ENCODE measurements at regions not wholly inside any gene's neighbourhood (a gene's known extent, or its start where the extent isn't known, plus 50 kb on each side); places are given as distances from the start of the nearest gene placed in this dataset.

DNA sequence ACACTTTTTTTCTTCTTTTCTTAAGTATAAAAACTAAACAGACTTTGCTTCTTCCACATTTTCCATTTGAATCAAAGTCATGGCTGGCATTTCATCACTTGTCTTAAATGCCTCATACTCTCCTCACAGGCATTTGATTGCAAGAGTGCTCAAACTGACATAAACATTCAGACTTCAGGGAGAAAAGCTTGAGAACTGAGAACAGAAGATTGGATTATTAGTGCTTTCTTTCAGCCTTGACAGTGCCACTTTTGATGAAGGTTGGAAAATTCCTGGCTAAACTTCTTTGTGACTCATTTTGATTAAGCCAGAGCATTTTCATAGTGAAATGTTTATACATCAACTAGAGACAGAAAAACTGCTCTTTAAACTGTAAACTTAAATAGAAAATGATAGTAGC, 544.4 kb downstream of the DIPK2A start:
- H3K27ac Mint-ChIP-seq = no peak overlapping the region
- POLR2A ChIA-PET = no interaction called here
- H3K27ac ChIP-seq (ENCODE audit: low read depth, low read length) = no peak overlapping the region
- H3K27me3 ChIP-seq (ENCODE audit: insufficient read depth, low read length, poor library complexity, severe bottlenecking) = no peaks in the 10 kb centered on the region
- H3K4me3 Mint-ChIP-seq = no peak overlapping the region
- H3K4me3 ChIP-seq (ENCODE audit: low read length) = no peak overlapping the region
- no peaks in the 10 kb centered on the region for H3K4me1 Mint-ChIP-seq
- H3K36me3 Mint-ChIP-seq = no peaks in the 10 kb centered on the region
- no peaks in the 10 kb centered on the region for H3K4me1 ChIP-seq (ENCODE audit: insufficient read depth, low read length)
- H3K9me3 ChIP-seq (ENCODE audit: low read length) = no peaks in the 10 kb centered on the region
- no peaks in the 10 kb centered on the region for H3K36me3 ChIP-seq (ENCODE audit: insufficient read depth, low read length)
- peaks cover 0 to 6% (median 0%) of the 10 kb centered on the region in 5 donors for H3K9me3 Mint-ChIP-seq
- CTCF ChIA-PET = no interaction called here
- peaks cover 0 to 2% of the 10 kb centered on the region in 2 donors for H3K27me3 Mint-ChIP-seq
- no peak for DNase-seq

- no peaks in the 10 kb centered on the region for H3K4me1 ChIP-seq (ENCODE audit: insufficient read depth, low read length)
- no peak overlapping the region for H3K27ac Mint-ChIP-seq
- H3K4me3 ChIP-seq (ENCODE audit: low read length) = no peak overlapping the region
- no peaks in the 10 kb centered on the region for H3K9me3 ChIP-seq (ENCODE audit: low read length)
- no peak overlapping the region for H3K27ac ChIP-seq (ENCODE audit: low read depth, low read length)
- peaks cover 0 to 6% (median 0%) of the 10 kb centered on the region in 5 donors for H3K9me3 Mint-ChIP-seq
- H3K36me3 Mint-ChIP-seq = no peaks in the 10 kb centered on the region
- no peaks in the 10 kb centered on the region for H3K27me3 ChIP-seq (ENCODE audit: insufficient read depth, low read length, poor library complexity, severe bottlenecking)
- H3K4me3 Mint-ChIP-seq = no peak overlapping the region
- no peak for DNase-seq
- no peaks in the 10 kb centered on the region for H3K36me3 ChIP-seq (ENCODE audit: insufficient read depth, low read length)
- POLR2A ChIA-PET = no interaction called here
- no peaks in the 10 kb centered on the region for H3K4me1 Mint-ChIP-seq
- CTCF ChIA-PET = no interaction called here
- peaks cover 0 to 2% of the 10 kb centered on the region in 2 donors for H3K27me3 Mint-ChIP-seq
Measured at GRCh38 chr3:144516589-144516988, 545.0 kb downstream of the DIPK2A start.

- no peak overlapping the region for H3K4me3 Mint-ChIP-seq
- ChIA-PET POLR2A (no interaction called here), CTCF (no interaction called here)
- Histone ChIP-seq H3K4me3 (ENCODE audit: low read length) (no peak overlapping the region), H3K27me3 (ENCODE audit: insufficient read depth, low read length, poor library complexity, severe bottlenecking) (no peaks in the 10 kb centered on the region), H3K27ac (ENCODE audit: low read depth, low read length) (no peak overlapping the region), H3K9me3 (ENCODE audit: low read length) (no peaks in the 10 kb centered on the region), H3K4me1 (ENCODE audit: insufficient read depth, low read length) (no peaks in the 10 kb centered on the region), H3K36me3 (ENCODE audit: insufficient read depth, low read length) (no peaks in the 10 kb centered on the region)
- H3K4me1 Mint-ChIP-seq = no peaks in the 10 kb centered on the region
- no peak for DNase-seq
- H3K9me3 Mint-ChIP-seq = peaks cover 0 to 4% (median 0%) of the 10 kb centered on the region in 5 donors
- H3K36me3 Mint-ChIP-seq = no peaks in the 10 kb centered on the region
- H3K27ac Mint-ChIP-seq = no peak overlapping the region
- H3K27me3 Mint-ChIP-seq = peaks cover 0 to 2% of the 10 kb centered on the region in 2 donors
Measured at GRCh38 chr3:144521131-144521530, 549.5 kb downstream of the DIPK2A start.

DNA sequence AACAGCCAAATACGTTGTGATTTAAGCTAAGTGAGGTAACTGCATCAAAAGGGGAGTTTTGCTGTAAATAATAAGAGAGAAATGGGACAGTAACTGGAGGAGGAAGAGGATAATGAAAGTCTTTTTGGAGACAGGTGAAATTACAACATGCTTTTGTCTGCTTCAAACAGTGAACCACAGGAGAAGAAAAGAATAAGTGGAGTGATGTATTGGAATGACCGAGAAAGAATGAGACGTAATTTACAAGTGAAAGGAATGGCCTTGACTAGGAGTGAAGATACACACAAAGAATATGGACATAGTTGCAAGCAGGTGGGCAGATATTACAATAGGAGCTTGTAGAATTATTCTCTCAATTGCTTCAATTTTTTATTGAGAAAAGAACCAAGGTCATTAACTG, 550.8 kb downstream of the DIPK2A start:
- no peak overlapping the region for H3K4me3 ChIP-seq (ENCODE audit: low read length)
- no peak overlapping the region for H3K27ac ChIP-seq (ENCODE audit: low read depth, low read length)
- no peak overlapping the region for H3K27ac Mint-ChIP-seq
- ChIA-PET POLR2A (no interaction called here), CTCF (no interaction called here)
- no peaks in the 10 kb centered on the region for H3K27me3 ChIP-seq (ENCODE audit: insufficient read depth, low read length, poor library complexity, severe bottlenecking)
- H3K4me1 Mint-ChIP-seq = no peaks in the 10 kb centered on the region
- no peaks in the 10 kb centered on the region for H3K9me3 ChIP-seq (ENCODE audit: low read length)
- H3K27me3 Mint-ChIP-seq = no peaks in the 10 kb centered on the region
- H3K36me3 Mint-ChIP-seq = no peaks in the 10 kb centered on the region
- H3K4me3 Mint-ChIP-seq = no peak overlapping the region
- H3K9me3 Mint-ChIP-seq = peaks cover 0 to 4% (median 0%) of the 10 kb centered on the region in 5 donors
- no peaks in the 10 kb centered on the region for H3K4me1 ChIP-seq (ENCODE audit: insufficient read depth, low read length)
- no peak for DNase-seq
- no peaks in the 10 kb centered on the region for H3K36me3 ChIP-seq (ENCODE audit: insufficient read depth, low read length)

GRCh38 chr3:144523396-144523795, 551.8 kb downstream of the DIPK2A start:
- H3K9me3 ChIP-seq (ENCODE audit: low read length) = no peaks in the 10 kb centered on the region
- Mint-ChIP-seq H3K36me3 (no peaks in the 10 kb centered on the region), H3K27ac (no peak overlapping the region), H3K27me3 (no peaks in the 10 kb centered on the region), H3K4me1 (no peaks in the 10 kb centered on the region), H3K4me3 (no peak overlapping the region), H3K9me3 (peaks cover 0 to under 1% (median 0%) of the 10 kb centered on the region in 5 donors)
- DNase-seq = no peak
- H3K4me1 ChIP-seq (ENCODE audit: insufficient read depth, low read length) = no peaks in the 10 kb centered on the region
- ChIA-PET CTCF (no interaction called here), POLR2A (no interaction called here)
- no peak overlapping the region for H3K27ac ChIP-seq (ENCODE audit: low read depth, low read length)
- no peaks in the 10 kb centered on the region for H3K27me3 ChIP-seq (ENCODE audit: insufficient read depth, low read length, poor library complexity, severe bottlenecking)
- no peaks in the 10 kb centered on the region for H3K36me3 ChIP-seq (ENCODE audit: insufficient read depth, low read length)
- no peak overlapping the region for H3K4me3 ChIP-seq (ENCODE audit: low read length)

- ChIA-PET POLR2A (no interaction called here), CTCF (no interaction called here)
- no peak overlapping the region for H3K4me3 Mint-ChIP-seq
- no peak overlapping the region for H3K4me3 ChIP-seq (ENCODE audit: low read length)
- H3K36me3 ChIP-seq (ENCODE audit: insufficient read depth, low read length) = no peaks in the 10 kb centered on the region
- no peaks in the 10 kb centered on the region for H3K4me1 ChIP-seq (ENCODE audit: insufficient read depth, low read length)
- peaks cover 0 to 4% (median 0%) of the 10 kb centered on the region in 5 donors for H3K9me3 Mint-ChIP-seq
- no peaks in the 10 kb centered on the region for H3K4me1 Mint-ChIP-seq
- DNase-seq = no peak
- H3K9me3 ChIP-seq (ENCODE audit: low read length) = no peaks in the 10 kb centered on the region
- H3K27me3 ChIP-seq (ENCODE audit: insufficient read depth, low read length, poor library complexity, severe bottlenecking) = no peaks in the 10 kb centered on the region
- no peaks in the 10 kb centered on the region for H3K27me3 Mint-ChIP-seq
- no peaks in the 10 kb centered on the region for H3K36me3 Mint-ChIP-seq
- H3K27ac Mint-ChIP-seq = no peak overlapping the region
- H3K27ac ChIP-seq (ENCODE audit: low read depth, low read length) = no peak overlapping the region
Measured at GRCh38 chr3:144524531-144524930, 552.9 kb downstream of the DIPK2A start.

DNA sequence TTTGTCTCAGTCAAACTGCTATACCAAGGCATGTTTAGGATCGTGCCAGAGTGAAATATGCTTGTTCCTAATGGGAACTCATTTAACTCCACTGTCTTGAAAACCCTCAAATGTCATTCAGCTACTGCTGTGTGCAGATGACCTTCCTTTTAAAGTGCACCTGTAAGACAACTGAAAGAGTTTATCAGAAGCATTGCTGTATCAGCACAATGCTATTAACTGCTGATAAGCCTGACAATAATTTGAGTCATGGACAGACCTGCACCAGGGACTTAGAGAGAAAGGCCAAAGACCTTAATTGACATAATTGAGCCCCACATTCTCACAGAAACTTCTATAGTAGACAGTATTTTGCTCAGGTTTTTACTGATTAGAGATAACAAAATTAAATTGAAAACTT, 557.9 kb downstream of the DIPK2A start:
- Histone ChIP-seq H3K27ac (ENCODE audit: low read depth, low read length) (no peak overlapping the region), H3K27me3 (ENCODE audit: insufficient read depth, low read length, poor library complexity, severe bottlenecking) (no peaks in the 10 kb centered on the region), H3K9me3 (ENCODE audit: low read length) (no peaks in the 10 kb centered on the region), H3K4me3 (ENCODE audit: low read length) (no peak overlapping the region), H3K4me1 (ENCODE audit: insufficient read depth, low read length) (no peaks in the 10 kb centered on the region), H3K36me3 (ENCODE audit: insufficient read depth, low read length) (no peaks in the 10 kb centered on the region)
- Mint-ChIP-seq H3K9me3 (peaks cover 0 to 10% (median 0%) of the 10 kb centered on the region in 5 donors), H3K4me3 (no peak overlapping the region), H3K4me1 (no peaks in the 10 kb centered on the region), H3K27ac (no peak overlapping the region), H3K27me3 (no peaks in the 10 kb centered on the region), H3K36me3 (no peaks in the 10 kb centered on the region)
- CTCF ChIA-PET = no interaction called here
- POLR2A ChIA-PET = no interaction called here
- no peak for DNase-seq

- POLR2A ChIA-PET = no interaction called here
- no peak overlapping the region for H3K4me3 ChIP-seq (ENCODE audit: low read length)
Measured at GRCh38 chr3:144544871-144545270, 573.2 kb downstream of the DIPK2A start.

GRCh38 chr3:144546539-144546938, 574.9 kb downstream of the DIPK2A start:
- H3K4me1 Mint-ChIP-seq = no peaks in the 10 kb centered on the region
- H3K36me3 Mint-ChIP-seq = no peaks in the 10 kb centered on the region
- H3K27me3 ChIP-seq (ENCODE audit: insufficient read depth, low read length, poor library complexity, severe bottlenecking) = no peaks in the 10 kb centered on the region
- H3K27ac ChIP-seq (ENCODE audit: low read depth, low read length) = no peak overlapping the region
- no peaks in the 10 kb centered on the region for H3K9me3 ChIP-seq (ENCODE audit: low read length)
- H3K4me3 Mint-ChIP-seq = no peak overlapping the region
- no peaks in the 10 kb centered on the region for H3K9me3 Mint-ChIP-seq
- no peak for DNase-seq
- no peaks in the 10 kb centered on the region for H3K27me3 Mint-ChIP-seq
- H3K4me1 ChIP-seq (ENCODE audit: insufficient read depth, low read length) = no peaks in the 10 kb centered on the region
- H3K36me3 ChIP-seq (ENCODE audit: insufficient read depth, low read length) = no peaks in the 10 kb centered on the region
- H3K27ac Mint-ChIP-seq = no peak overlapping the region
- ChIA-PET CTCF (no interaction called here), POLR2A (no interaction called here)
- H3K4me3 ChIP-seq (ENCODE audit: low read length) = no peak overlapping the region

More at GRCh38 chr3:144544871-144545270, 573.2 kb downstream of the DIPK2A start:
- Mint-ChIP-seq H3K27me3 (no peaks in the 10 kb centered on the region), H3K4me1 (no peaks in the 10 kb centered on the region), H3K4me3 (no peak overlapping the region), H3K36me3 (no peaks in the 10 kb centered on the region), H3K9me3 (peaks cover 0 to 3% (median 0%) of the 10 kb centered on the region in 5 donors), H3K27ac (no peak overlapping the region)
- H3K27ac ChIP-seq (ENCODE audit: low read depth, low read length) = no peak overlapping the region
- no peak for DNase-seq
- CTCF ChIA-PET = no interaction called here
- no peaks in the 10 kb centered on the region for H3K9me3 ChIP-seq (ENCODE audit: low read length)
- no peaks in the 10 kb centered on the region for H3K4me1 ChIP-seq (ENCODE audit: insufficient read depth, low read length)
- H3K27me3 ChIP-seq (ENCODE audit: insufficient read depth, low read length, poor library complexity, severe bottlenecking) = no peaks in the 10 kb centered on the region
- H3K36me3 ChIP-seq (ENCODE audit: insufficient read depth, low read length) = no peaks in the 10 kb centered on the region

Data from CD8-positive, alpha-beta memory T cell (primary cell).